ENCODE measurements at regions not wholly inside any gene's neighbourhood (a gene's known extent, or its start where the extent isn't known, plus 50 kb on each side); places are given as distances from the start of the nearest gene placed in this dataset.

DNA sequence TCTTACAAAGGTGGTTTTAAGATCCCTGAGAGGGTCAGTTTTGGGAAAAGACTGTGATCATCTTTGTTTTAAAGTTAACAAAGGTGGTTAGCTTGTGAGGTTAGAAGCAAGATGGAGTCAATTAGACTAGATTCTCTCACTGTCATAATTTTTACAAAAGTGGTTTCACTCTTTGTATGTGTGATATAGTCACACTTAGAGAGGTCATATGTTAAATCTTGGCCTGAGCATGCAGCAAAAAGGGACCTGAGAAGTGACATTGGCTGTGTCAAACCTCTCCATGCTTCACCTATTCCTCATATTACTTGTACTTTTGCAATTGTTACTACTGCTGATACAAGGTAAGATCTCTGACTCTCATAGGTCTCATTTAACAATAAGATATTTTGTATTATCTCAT lies 368.0 kb downstream of the TBC1D32 start (continued):
- no peak for TF ChIP-seq TCF12 (IDR thresholded peaks at IDR 0.05; ENCODE audit: low read depth, low read length)
- TF ChIP-seq KDM5A (IDR thresholded peaks at IDR 0.05; ENCODE audit: low read length) = no peak
- TF ChIP-seq BACH1 (IDR thresholded peaks at IDR 0.05; ENCODE audit: low read length) = no peak
- TF ChIP-seq SIN3A (conservative IDR thresholded peaks at IDR 0.05 in 1 of 2, IDR thresholded peaks at IDR 0.05 in 1 of 2; ENCODE audit: low read depth in 1 of 2, low read length in 2 of 2) = no peak
